WTC11 (cell line): ENCODE measurements at regions not wholly inside any gene's neighbourhood (a gene's known extent, or its start where the extent isn't known, plus 50 kb on each side); places are given as distances from the start of the nearest gene placed in this dataset.

Experiments
- ATAC-seq: fragments of 200-7000 bp; cut with Tn5 transposase; 2 replicates; pipeline ENCODE4 v1.10.0; 2021; ENCODE audit warnings: mild to moderate bottlenecking, moderate library complexity
- CTCF ChIA-PET: fragments of 300-600 bp; sonication (Branson Sonifier 250); formaldehyde crosslinking; loops from one replicate; lab custom pipeline; 2021; ENCODE audit warnings: antibody characterized with exemption; lab: Charles Lee
- POLR2A ChIA-PET: fragments of 350-600 bp; sonication (Branson Sonifier 250); formaldehyde crosslinking; loops from one replicate; lab custom pipeline; 2021; ENCODE audit warnings: antibody characterized with exemption; lab: Charles Lee
- DNase-seq: peaks from one replicate; pipeline ENCODE4 v3.0.0; 2021; ENCODE audit warnings: low spot score
- H3K27ac Mint-ChIP-seq: 2 replicates; pipeline ENCODE4 v1.8.0; 2021; ENCODE audit warnings: mixed read lengths
- H3K27me3 Mint-ChIP-seq: 2 replicates; pipeline ENCODE4 v1.8.0; 2021; ENCODE audit warnings: low read depth, mild to moderate bottlenecking, moderate library complexity, mixed read lengths
- H3K36me3 Mint-ChIP-seq: 2 replicates; pipeline ENCODE4 v1.8.0; 2021; ENCODE audit warnings: mixed read lengths
- H3K4me1 Mint-ChIP-seq: 2 replicates; pipeline ENCODE4 v1.8.0; 2022; ENCODE audit warnings: mixed read lengths
- H3K4me3 Mint-ChIP-seq: 2 replicates; pipeline ENCODE4 v1.8.0; 2021; ENCODE audit warnings: mild to moderate bottlenecking, moderate library complexity, mixed read lengths
- H3K9me3 Mint-ChIP-seq: 2 replicates; pipeline ENCODE4 v1.8.0; 2021; ENCODE audit warnings: mixed read lengths
- ESRRA ChIP-seq: sonication (generic); formaldehyde crosslinking; IDR thresholded peaks from 2 replicates; pipeline ENCODE4 v1.8.1; 2022; ENCODE audit warnings: mild to moderate bottlenecking, missing genetic modification reagents, borderline replicate concordance
- FOXJ3 ChIP-seq: sonication (generic); formaldehyde crosslinking; IDR thresholded peaks from 2 replicates; pipeline ENCODE4 v1.9.0; 2021; ENCODE audit warnings: missing genetic modification reagents, mild to moderate bottlenecking, borderline replicate concordance
- GABPB1 ChIP-seq: sonication (generic); formaldehyde crosslinking; IDR thresholded peaks from 2 replicates; pipeline ENCODE4 v1.8.1; 2023; ENCODE audit warnings: mild to moderate bottlenecking, missing genetic modification reagents
- GRHL2 ChIP-seq: fragments of 250-450 bp; sonication (Bioruptor Pico); IDR thresholded peaks from 2 replicates; pipeline ENCODE4 v1.8.0; 2022; ENCODE audit warnings: mild to moderate bottlenecking, moderate library complexity; ENCODE audit not compliant: insufficient replicate concordance, severe bottlenecking
- HMGA2 ChIP-seq: fragments of 250-450 bp; sonication (Bioruptor Pico); IDR thresholded peaks from 2 replicates; pipeline ENCODE4 v1.4.0; 2021; ENCODE audit warnings: mild to moderate bottlenecking, moderate library complexity
- IRF2 ChIP-seq: sonication (generic); formaldehyde crosslinking; IDR thresholded peaks from 2 replicates; pipeline ENCODE4 v1.8.0; 2022; ENCODE audit warnings: low read depth, missing genetic modification reagents, borderline replicate concordance
- TEAD1 ChIP-seq: sonication (generic); formaldehyde crosslinking; IDR thresholded peaks from 2 replicates; pipeline ENCODE4 v1.8.0; 2022; ENCODE audit warnings: mild to moderate bottlenecking, missing genetic modification reagents
- ZNF219 ChIP-seq: sonication (generic); formaldehyde crosslinking; IDR thresholded peaks from 2 replicates; pipeline ENCODE4 v1.8.0; 2023; ENCODE audit warnings: missing genetic modification reagents, mild to moderate bottlenecking, borderline replicate concordance
- TF ChIP-seq, protein P1 (sequence below): fragments of 250-450 bp; sonication (Bioruptor Pico); IDR thresholded peaks from 2 replicates; pipeline ENCODE4 v1.9.0; 2021; ENCODE audit warnings: mild to moderate bottlenecking, borderline replicate concordance
- TF ChIP-seq, protein P2 (sequence below): sonication (generic); formaldehyde crosslinking; IDR thresholded peaks from 2 replicates; pipeline ENCODE4 v1.8.1; 2023; ENCODE audit warnings: mild to moderate bottlenecking, missing genetic modification reagents, moderate library complexity
- TF ChIP-seq, protein P3 (sequence below): sonication (generic); formaldehyde crosslinking; conservative IDR thresholded peaks from 2 replicates; pipeline ENCODE4 v1.8.1; 2023; ENCODE audit warnings: mild to moderate bottlenecking, low read depth, missing genetic modification reagents, moderate library complexity
- TF ChIP-seq, protein P4 (sequence below): sonication (generic); formaldehyde crosslinking; IDR thresholded peaks from 2 replicates; pipeline ENCODE4 v1.8.1; 2022; ENCODE audit warnings: low read depth, mild to moderate bottlenecking, moderate library complexity, missing genetic modification reagents, borderline replicate concordance
- TF ChIP-seq, protein P5 (sequence below): sonication (generic); formaldehyde crosslinking; IDR thresholded peaks from 2 replicates; pipeline ENCODE4 v1.8.1; 2023; ENCODE audit warnings: mild to moderate bottlenecking, moderate library complexity, missing genetic modification reagents
- TF ChIP-seq, protein P6 (sequence below): sonication (generic); formaldehyde crosslinking; IDR thresholded peaks from 2 replicates; pipeline ENCODE4 v1.8.0; 2022; ENCODE audit warnings: mild to moderate bottlenecking, missing genetic modification reagents

DNA sequence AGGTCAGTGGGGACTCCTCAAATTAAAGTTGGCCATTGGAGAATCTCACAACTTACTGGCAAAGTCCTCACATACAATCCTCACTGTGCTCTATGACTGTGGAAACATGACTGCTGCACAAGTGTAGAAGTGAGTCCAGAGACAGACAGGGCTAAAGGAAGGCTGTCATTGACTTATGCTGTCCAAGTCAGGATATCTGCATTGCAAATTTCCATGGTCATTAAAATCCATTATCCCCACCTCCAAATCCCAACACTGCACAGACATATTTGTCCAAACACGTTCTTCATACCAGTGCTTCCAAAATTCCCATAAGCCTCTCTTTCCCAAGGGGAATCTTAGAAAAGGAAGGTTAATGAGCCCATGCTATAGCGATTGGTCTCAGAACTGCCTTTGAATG is 396.8 kb upstream of the ANKRD30A start (continued):
- TF ChIP-seq, protein P1, sequence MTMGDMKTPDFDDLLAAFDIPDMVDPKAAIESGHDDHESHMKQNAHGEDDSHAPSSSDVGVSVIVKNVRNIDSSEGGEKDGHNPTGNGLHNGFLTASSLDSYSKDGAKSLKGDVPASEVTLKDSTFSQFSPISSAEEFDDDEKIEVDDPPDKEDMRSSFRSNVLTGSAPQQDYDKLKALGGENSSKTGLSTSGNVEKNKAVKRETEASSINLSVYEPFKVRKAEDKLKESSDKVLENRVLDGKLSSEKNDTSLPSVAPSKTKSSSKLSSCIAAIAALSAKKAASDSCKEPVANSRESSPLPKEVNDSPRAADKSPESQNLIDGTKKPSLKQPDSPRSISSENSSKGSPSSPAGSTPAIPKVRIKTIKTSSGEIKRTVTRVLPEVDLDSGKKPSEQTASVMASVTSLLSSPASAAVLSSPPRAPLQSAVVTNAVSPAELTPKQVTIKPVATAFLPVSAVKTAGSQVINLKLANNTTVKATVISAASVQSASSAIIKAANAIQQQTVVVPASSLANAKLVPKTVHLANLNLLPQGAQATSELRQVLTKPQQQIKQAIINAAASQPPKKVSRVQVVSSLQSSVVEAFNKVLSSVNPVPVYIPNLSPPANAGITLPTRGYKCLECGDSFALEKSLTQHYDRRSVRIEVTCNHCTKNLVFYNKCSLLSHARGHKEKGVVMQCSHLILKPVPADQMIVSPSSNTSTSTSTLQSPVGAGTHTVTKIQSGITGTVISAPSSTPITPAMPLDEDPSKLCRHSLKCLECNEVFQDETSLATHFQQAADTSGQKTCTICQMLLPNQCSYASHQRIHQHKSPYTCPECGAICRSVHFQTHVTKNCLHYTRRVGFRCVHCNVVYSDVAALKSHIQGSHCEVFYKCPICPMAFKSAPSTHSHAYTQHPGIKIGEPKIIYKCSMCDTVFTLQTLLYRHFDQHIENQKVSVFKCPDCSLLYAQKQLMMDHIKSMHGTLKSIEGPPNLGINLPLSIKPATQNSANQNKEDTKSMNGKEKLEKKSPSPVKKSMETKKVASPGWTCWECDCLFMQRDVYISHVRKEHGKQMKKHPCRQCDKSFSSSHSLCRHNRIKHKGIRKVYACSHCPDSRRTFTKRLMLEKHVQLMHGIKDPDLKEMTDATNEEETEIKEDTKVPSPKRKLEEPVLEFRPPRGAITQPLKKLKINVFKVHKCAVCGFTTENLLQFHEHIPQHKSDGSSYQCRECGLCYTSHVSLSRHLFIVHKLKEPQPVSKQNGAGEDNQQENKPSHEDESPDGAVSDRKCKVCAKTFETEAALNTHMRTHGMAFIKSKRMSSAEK (CRISPR knock-in tag): no peak
- TF ChIP-seq, protein P2, sequence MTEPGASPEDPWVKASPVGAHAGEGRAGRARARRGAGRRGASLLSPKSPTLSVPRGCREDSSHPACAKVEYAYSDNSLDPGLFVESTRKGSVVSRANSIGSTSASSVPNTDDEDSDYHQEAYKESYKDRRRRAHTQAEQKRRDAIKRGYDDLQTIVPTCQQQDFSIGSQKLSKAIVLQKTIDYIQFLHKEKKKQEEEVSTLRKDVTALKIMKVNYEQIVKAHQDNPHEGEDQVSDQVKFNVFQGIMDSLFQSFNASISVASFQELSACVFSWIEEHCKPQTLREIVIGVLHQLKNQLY (CRISPR knock-in tag): no peak
- no peak for TF ChIP-seq GRHL2 (CRISPR knock-in tag)
- no peak for TF ChIP-seq GABPB1 (CRISPR knock-in tag)
- TF ChIP-seq HMGA2 (CRISPR knock-in tag): no peak
- no peak for TF ChIP-seq TEAD1 (CRISPR knock-in tag)
- TF ChIP-seq, protein P3, sequence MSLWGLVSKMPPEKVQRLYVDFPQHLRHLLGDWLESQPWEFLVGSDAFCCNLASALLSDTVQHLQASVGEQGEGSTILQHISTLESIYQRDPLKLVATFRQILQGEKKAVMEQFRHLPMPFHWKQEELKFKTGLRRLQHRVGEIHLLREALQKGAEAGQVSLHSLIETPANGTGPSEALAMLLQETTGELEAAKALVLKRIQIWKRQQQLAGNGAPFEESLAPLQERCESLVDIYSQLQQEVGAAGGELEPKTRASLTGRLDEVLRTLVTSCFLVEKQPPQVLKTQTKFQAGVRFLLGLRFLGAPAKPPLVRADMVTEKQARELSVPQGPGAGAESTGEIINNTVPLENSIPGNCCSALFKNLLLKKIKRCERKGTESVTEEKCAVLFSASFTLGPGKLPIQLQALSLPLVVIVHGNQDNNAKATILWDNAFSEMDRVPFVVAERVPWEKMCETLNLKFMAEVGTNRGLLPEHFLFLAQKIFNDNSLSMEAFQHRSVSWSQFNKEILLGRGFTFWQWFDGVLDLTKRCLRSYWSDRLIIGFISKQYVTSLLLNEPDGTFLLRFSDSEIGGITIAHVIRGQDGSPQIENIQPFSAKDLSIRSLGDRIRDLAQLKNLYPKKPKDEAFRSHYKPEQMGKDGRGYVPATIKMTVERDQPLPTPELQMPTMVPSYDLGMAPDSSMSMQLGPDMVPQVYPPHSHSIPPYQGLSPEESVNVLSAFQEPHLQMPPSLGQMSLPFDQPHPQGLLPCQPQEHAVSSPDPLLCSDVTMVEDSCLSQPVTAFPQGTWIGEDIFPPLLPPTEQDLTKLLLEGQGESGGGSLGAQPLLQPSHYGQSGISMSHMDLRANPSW: no peak
- TF ChIP-seq, all 79 proteins: peak for 0

DNA sequence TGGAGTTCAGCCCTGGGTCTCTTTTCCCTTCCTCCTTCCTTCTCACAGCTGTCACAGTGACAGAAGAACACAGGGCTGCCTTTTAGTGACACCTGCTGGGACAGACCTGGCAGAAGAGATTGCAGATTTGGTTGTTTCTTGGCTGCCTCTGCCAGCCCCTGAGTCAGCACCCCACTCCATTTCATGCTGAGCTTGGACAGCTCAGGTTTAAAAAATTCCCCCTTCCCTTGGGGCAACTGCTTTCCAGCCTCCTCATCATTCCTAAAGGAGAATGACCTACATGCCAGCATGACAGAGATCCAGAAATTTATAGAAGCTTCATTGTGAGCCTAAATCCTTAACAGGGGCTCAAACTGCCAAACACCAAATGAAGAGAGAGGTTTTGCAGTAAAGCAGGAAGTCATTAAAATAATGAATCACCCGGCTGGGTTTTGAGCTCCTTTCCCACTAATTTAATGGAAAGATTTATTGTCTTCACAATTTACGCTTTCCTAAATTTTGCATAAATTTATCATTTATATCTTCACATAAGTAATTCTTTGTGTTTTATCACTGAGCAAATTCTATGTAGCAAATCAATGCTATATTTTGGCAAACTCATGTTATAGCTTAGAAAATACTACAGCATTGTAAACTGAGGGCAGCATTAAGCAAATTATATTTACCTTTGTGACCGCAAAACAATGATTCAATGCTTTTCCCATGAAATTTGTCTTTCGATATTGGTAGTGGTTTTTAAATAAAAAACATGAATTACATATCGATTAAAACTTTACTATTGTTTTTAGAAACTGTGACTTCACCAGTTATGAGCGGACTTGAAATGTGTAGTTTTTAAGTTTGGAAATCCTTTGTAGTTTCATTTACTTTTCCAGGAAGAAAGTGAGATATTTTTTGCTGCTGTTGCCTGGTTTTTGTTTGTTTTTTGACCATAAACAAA is 399.5 kb upstream of the ANKRD30A start:
- Mint-ChIP-seq H3K4me1 (peaks cover 18% of the 10 kb centered on the region), H3K9me3 (0 out of 2 replicates have a peak, but pooled peaks cover under 1% of the 10 kb centered on the region), H3K4me3 (no peak overlapping the region), H3K36me3 (no peaks in the 10 kb centered on the region), H3K27me3 (no peaks in the 10 kb centered on the region), H3K27ac (peak overlapping the region; percentile 90; the same call in 1 of the 2 replicates)
- POLR2A ChIA-PET: interaction anchor here (0.8 kb wide), 1 partner anchor 13 kb away, joined by 3 read pairs; no protein-coding TSS in a partner anchor
- CTCF ChIA-PET: interaction anchor here (0.6 to 1.3 kb wide), 12 partner anchors 13 to 1091 kb away, joined by 3 to 16 read pairs (median 3); no protein-coding TSS in a partner anchor
- DNase-seq: peak; percentile 64
- TF ChIP-seq, protein P4, sequence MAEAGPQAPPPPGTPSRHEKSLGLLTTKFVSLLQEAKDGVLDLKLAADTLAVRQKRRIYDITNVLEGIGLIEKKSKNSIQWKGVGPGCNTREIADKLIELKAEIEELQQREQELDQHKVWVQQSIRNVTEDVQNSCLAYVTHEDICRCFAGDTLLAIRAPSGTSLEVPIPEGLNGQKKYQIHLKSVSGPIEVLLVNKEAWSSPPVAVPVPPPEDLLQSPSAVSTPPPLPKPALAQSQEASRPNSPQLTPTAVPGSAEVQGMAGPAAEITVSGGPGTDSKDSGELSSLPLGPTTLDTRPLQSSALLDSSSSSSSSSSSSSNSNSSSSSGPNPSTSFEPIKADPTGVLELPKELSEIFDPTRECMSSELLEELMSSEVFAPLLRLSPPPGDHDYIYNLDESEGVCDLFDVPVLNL: no peak
- TF ChIP-seq GRHL2 (CRISPR knock-in tag): no peak
- TF ChIP-seq FOXJ3 (CRISPR knock-in tag): no peak
- TF ChIP-seq ZNF219 (CRISPR knock-in tag): no peak
- no peak for TF ChIP-seq ESRRA (CRISPR knock-in tag)
- TF ChIP-seq, protein P5, sequence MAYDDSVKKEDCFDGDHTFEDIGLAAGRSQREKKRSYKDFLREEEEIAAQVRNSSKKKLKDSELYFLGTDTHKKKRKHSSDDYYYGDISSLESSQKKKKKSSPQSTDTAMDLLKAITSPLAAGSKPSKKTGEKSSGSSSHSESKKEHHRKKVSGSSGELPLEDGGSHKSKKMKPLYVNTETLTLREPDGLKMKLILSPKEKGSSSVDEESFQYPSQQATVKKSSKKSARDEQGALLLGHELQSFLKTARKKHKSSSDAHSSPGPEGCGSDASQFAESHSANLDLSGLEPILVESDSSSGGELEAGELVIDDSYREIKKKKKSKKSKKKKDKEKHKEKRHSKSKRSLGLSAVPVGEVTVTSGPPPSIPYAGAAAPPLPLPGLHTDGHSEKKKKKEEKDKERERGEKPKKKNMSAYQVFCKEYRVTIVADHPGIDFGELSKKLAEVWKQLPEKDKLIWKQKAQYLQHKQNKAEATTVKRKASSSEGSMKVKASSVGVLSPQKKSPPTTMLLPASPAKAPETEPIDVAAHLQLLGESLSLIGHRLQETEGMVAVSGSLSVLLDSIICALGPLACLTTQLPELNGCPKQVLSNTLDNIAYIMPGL (CRISPR knock-in tag): no peak
- TF ChIP-seq, protein P1 (CRISPR knock-in tag): no peak
- TF ChIP-seq, protein P6, sequence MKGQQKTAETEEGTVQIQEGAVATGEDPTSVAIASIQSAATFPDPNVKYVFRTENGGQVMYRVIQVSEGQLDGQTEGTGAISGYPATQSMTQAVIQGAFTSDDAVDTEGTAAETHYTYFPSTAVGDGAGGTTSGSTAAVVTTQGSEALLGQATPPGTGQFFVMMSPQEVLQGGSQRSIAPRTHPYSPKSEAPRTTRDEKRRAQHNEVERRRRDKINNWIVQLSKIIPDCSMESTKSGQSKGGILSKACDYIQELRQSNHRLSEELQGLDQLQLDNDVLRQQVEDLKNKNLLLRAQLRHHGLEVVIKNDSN (CRISPR knock-in tag): no peak
- TF ChIP-seq IRF2: no peak
- TF ChIP-seq, protein P2 (CRISPR knock-in tag): no peak
- peak; percentile 99 for ATAC-seq
